ENCODE measurements at regions not wholly inside any gene's neighbourhood (a gene's known extent, or its start where the extent isn't known, plus 50 kb on each side); places are given as distances from the start of the nearest gene placed in this dataset.

- TF ChIP-seq CTCF (IDR thresholded peaks at IDR 0.05; ENCODE audit: low read depth, low read length): no peak
- TF ChIP-seq POLR2A (IDR thresholded peaks at IDR 0.05; ENCODE audit: extremely low read depth, insufficient read length): no peak
- no peak for TF ChIP-seq MYC (IDR thresholded peaks at IDR 0.05; ENCODE audit: low read depth, low read length)
- TF ChIP-seq MAX (IDR thresholded peaks at IDR 0.05; ENCODE audit: low read depth, low read length): no peak
Measured at GRCh38 chrX:148284821-148285220, 215.6 kb upstream of the AFF2 start.

Data from NB4 (cell line).